GM18520 (cell line): ENCODE measurements at regions not wholly inside any gene's neighbourhood (a gene's known extent, or its start where the extent isn't known, plus 50 kb on each side); places are given as distances from the start of the nearest gene placed in this dataset.

ENCODE experiments used
- ATAC-seq: cut with Tn5 transposase; IDR thresholded peaks from one replicate; pipeline ENCODE4 v1.9.1; 2021; ENCODE audit not compliant: unreplicated experiment

GRCh38 chr15:39059917-39060316, 495.3 kb upstream of the RASGRP1 start:
- ATAC-seq: no peak

GRCh38 chr15:39061952-39062464, 497.4 kb upstream of the RASGRP1 start:
- ATAC-seq: no peak

- no peak for ATAC-seq
Observed at GRCh38 chr15:39066677-39067076, 502.1 kb upstream of the RASGRP1 start.

GRCh38 chr15:39074341-39074985, 506.4 kb upstream of the THBS1 start:
- no peak for ATAC-seq

GRCh38 chr15:39075311-39075710, 505.6 kb upstream of the THBS1 start:
- no peak for ATAC-seq

- no peak for ATAC-seq
Observed at GRCh38 chr15:39075756-39076341, 505.0 kb upstream of the THBS1 start.

GRCh38 chr15:39078026-39078425, 502.9 kb upstream of the THBS1 start:
- no peak for ATAC-seq

GRCh38 chr15:39079296-39079847, 501.5 kb upstream of the THBS1 start:
- no peak for ATAC-seq

- no peak for ATAC-seq
Observed at GRCh38 chr15:39083213-39083612, 497.7 kb upstream of the THBS1 start.

- no peak for ATAC-seq
Observed at GRCh38 chr15:39084674-39085530, 496.0 kb upstream of the THBS1 start.

- no peak for ATAC-seq
Observed at GRCh38 chr15:39086641-39087040, 494.2 kb upstream of the THBS1 start.

GRCh38 chr15:39088156-39088555, 492.7 kb upstream of the THBS1 start:
- ATAC-seq: no peak

GRCh38 chr15:39092354-39092753, 488.5 kb upstream of the THBS1 start:
- ATAC-seq: no peak

GRCh38 chr15:39092761-39093160, 488.1 kb upstream of the THBS1 start:
- no peak for ATAC-seq

- no peak for ATAC-seq
Observed at GRCh38 chr15:39094116-39094515, 486.8 kb upstream of the THBS1 start.

- no peak for ATAC-seq
Observed at GRCh38 chr15:39095218-39095879, 485.5 kb upstream of the THBS1 start.

GRCh38 chr15:39096608-39097205, 484.2 kb upstream of the THBS1 start:
- ATAC-seq: no peak

- no peak for ATAC-seq
Observed at GRCh38 chr15:39099524-39099923, 481.4 kb upstream of the THBS1 start.

- ATAC-seq: no peak
Observed at GRCh38 chr15:39100106-39100660, 480.7 kb upstream of the THBS1 start.

- no peak for ATAC-seq
Observed at GRCh38 chr15:39102431-39102830, 478.4 kb upstream of the THBS1 start.
